ENCODE measurements at regions not wholly inside any gene's neighbourhood (a gene's known extent, or its start where the extent isn't known, plus 50 kb on each side); places are given as distances from the start of the nearest gene placed in this dataset.

- no peak for DNase-seq
- intact Hi-C loops (cut with DNase I) = no loop called here
- Histone ChIP-seq H3K4me3 (no peak overlapping the region), H3K4me1 (no peaks in the 10 kb centered on the region), H3K27ac (no peak overlapping the region), H3K9me3 (no peaks in the 10 kb centered on the region), H3K27me3 (no peaks in the 10 kb centered on the region), H3K36me3 (replicated peaks in 1 of 2; ENCODE audit: insufficient read depth in 1 of 2, low read depth in 2 of 2) (no peaks in the 10 kb centered on the region)
- TF ChIP-seq POLR2A (IDR thresholded peaks at IDR 0.05) (no peak), CTCF (IDR thresholded peaks at IDR 0.05) (no peak)
- no peak for ATAC-seq
- 81 to 83% methylated on average over 3 of the region's 3 CpGs for WGBS, 2 donors
These were observed 100.8 kb downstream of the C9orf50 start for GRCh38 chr9:129520082-129520481.

- ATAC-seq (no peak), DNase-seq (no peak)
- Histone ChIP-seq H3K27me3 (no peaks in the 10 kb centered on the region), H3K4me1 (no peaks in the 10 kb centered on the region), H3K36me3 (replicated peaks in 1 of 2; ENCODE audit: insufficient read depth in 1 of 2, low read depth in 2 of 2) (no peaks in the 10 kb centered on the region), H3K27ac (no peak overlapping the region), H3K9me3 (peaks cover 0 to 13% (median 0%) of the 10 kb centered on the region in 3 donors), H3K4me3 (no peak overlapping the region)
- intact Hi-C loops (cut with DNase I) = no loop called here
- TF ChIP-seq POLR2A (IDR thresholded peaks at IDR 0.05) = no peak
These were observed 102.8 kb downstream of the C9orf50 start for GRCh38 chr9:129518074-129518473.

DNA sequence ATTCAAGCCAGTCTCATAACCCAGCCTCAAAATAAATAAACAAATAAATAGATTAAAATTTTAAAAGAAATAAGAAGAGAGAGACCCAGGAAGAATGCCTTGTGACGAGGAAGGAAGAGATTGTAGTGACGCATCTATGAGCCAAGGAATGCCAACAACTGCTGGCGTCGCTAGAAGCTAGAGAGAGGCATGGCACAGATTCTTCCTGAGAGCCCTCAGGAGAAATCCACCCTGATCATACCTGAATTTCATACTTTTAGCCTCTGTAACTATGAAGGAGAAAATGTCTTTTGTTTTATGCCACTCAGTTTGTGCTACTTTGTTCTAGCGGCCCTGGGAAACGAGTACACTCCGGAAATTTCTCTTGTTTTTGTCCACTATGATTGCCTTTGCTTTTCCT, 103.9 kb downstream of the C9orf50 start:
- H3K9me3 ChIP-seq = peaks cover 0 to 13% (median 0%) of the 10 kb centered on the region in 3 donors
- no peaks in the 10 kb centered on the region for H3K27me3 ChIP-seq
- intact Hi-C loops (cut with DNase I) = no loop called here
- H3K4me1 ChIP-seq = no peaks in the 10 kb centered on the region
- ATAC-seq (no peak), DNase-seq (no peak)
- TF ChIP-seq CTCF (IDR thresholded peaks at IDR 0.05) = no peak
- H3K27ac ChIP-seq = no peak overlapping the region
- H3K4me3 ChIP-seq = no peak overlapping the region
- no peaks in the 10 kb centered on the region for H3K36me3 ChIP-seq (replicated peaks in 1 of 2; ENCODE audit: insufficient read depth in 1 of 2, low read depth in 2 of 2)
- 81 to 95% methylated on average over 7 of the region's 7 CpGs for WGBS, 2 donors

DNA sequence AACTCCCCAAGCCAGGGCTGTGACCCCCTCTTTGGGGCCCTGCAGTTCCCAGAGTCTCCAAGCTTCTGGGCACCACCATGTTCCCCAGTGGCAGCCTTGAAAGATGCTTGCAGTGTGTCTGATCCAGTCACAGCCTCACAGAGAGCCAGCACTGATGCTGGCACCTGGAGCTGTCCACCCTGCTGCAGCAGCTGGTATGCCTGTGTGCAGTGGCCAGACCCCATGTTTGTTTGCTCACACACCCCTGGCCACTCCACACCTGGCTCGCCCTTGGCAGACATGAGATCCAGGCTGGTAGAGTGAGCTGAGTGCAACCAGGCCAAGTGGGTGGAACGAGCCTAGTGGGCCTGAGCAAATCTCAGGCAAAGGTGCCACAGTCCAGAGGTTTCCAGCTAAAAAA, 106.0 kb downstream of the C9orf50 start:
- no peaks in the 10 kb centered on the region for H3K4me1 ChIP-seq
- no peaks in the 10 kb centered on the region for H3K36me3 ChIP-seq (replicated peaks in 1 of 2; ENCODE audit: insufficient read depth in 1 of 2, low read depth in 2 of 2)
- H3K27ac ChIP-seq = no peak overlapping the region
- H3K27me3 ChIP-seq = no peaks in the 10 kb centered on the region
- WGBS, 2 donors = 62 to 73% methylated on average over 1 to 2 of the region's 2 CpGs
- TF ChIP-seq POLR2A (IDR thresholded peaks at IDR 0.05) (no peak), CTCF (IDR thresholded peaks at IDR 0.05) (no peak)
- H3K9me3 ChIP-seq = peaks cover 0 to 13% (median 0%) of the 10 kb centered on the region in 3 donors
- no peak for ATAC-seq
- DNase-seq = no peak
- intact Hi-C loops (cut with DNase I) = no loop called here
- H3K4me3 ChIP-seq = no peak overlapping the region

- ATAC-seq (no peak), DNase-seq (no peak)
- Histone ChIP-seq H3K27ac (no peak overlapping the region), H3K4me3 (no peak overlapping the region), H3K27me3 (no peaks in the 10 kb centered on the region), H3K36me3 (replicated peaks in 1 of 2; ENCODE audit: insufficient read depth in 1 of 2, low read depth in 2 of 2) (no peaks in the 10 kb centered on the region), H3K4me1 (no peaks in the 10 kb centered on the region), H3K9me3 (peaks cover 0 to 13% (median 0%) of the 10 kb centered on the region in 3 donors)
- intact Hi-C loops (cut with DNase I) = no loop called here
- 50 to 56% methylated on average over 1 of the region's 3 CpGs for WGBS, 2 donors
- TF ChIP-seq CTCF (IDR thresholded peaks at IDR 0.05) (no peak), POLR2A (IDR thresholded peaks at IDR 0.05) (no peak)
These were observed 106.4 kb downstream of the C9orf50 start for GRCh38 chr9:129514497-129514867.

All from body of pancreas (tissue), 4 donors.